ENCODE measurements at regions not wholly inside any gene's neighbourhood (a gene's known extent, or its start where the extent isn't known, plus 50 kb on each side); places are given as distances from the start of the nearest gene placed in this dataset.

- TF ChIP-seq POLR2A (IDR thresholded peaks at IDR 0.05) (no peak), CTCF (IDR thresholded peaks at IDR 0.05) (no peak)
Measured at GRCh38 chrX:69379412-69379811, 124.7 kb upstream of the NALF2 start.
